HFFc6 (cell line): ENCODE measurements at regions not wholly inside any gene's neighbourhood (a gene's known extent, or its start where the extent isn't known, plus 50 kb on each side); places are given as distances from the start of the nearest gene placed in this dataset.

Experiments
- DNase-seq: peaks from one replicate; pipeline ENCODE4 v3.0.0-alpha.2; 2018
- H3K27ac Mint-ChIP-seq: 2 replicates; pipeline ENCODE4 v1.8.0; 2020; ENCODE audit warnings: mild to moderate bottlenecking, mixed read lengths
- H3K27me3 Mint-ChIP-seq: 2 replicates; pipeline ENCODE4 v1.8.0; 2021; ENCODE audit warnings: mild to moderate bottlenecking, moderate library complexity, mixed read lengths; ENCODE audit not compliant: insufficient read depth
- H3K36me3 Mint-ChIP-seq: 2 replicates; pipeline ENCODE4 v1.8.0; 2021; ENCODE audit warnings: low read depth, mixed read lengths
- H3K4me1 Mint-ChIP-seq: 2 replicates; pipeline ENCODE4 v1.8.0; 2020; ENCODE audit warnings: low read depth, mixed read lengths
- H3K4me3 Mint-ChIP-seq: 2 replicates; pipeline ENCODE4 v1.8.0; 2020; ENCODE audit warnings: mild to moderate bottlenecking, moderate library complexity, mixed read lengths
- H3K9me3 Mint-ChIP-seq: 2 replicates; pipeline ENCODE4 v1.8.0; 2020; ENCODE audit warnings: mild to moderate bottlenecking, mixed read lengths
- CTCF ChIP-seq: fragments of 200-600 bp; sonication (generic); IDR thresholded peaks from 2 replicates; pipeline ENCODE4 v1.5.0; 2021; ENCODE audit warnings: antibody characterized with exemption, mild to moderate bottlenecking

DNA sequence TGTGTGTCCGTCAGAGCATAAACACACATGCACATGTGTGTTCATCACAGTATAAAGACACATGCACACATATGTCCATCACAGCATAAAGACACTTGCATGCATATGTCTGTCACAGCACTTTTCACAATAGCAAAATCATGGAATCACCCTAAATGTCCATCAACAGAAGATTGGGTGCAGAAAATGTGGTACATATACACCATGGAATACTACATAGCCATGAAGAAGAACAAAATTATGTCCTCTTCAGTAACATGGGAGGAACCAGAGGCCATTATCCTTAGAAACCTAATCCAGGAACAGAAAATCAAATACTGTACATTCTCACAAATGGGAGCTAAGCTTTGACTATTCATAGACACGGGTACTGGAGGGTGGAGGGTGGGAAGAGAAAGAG, 732.2 kb downstream of the GALR1 start:
- DNase-seq = no peak
- no peak overlapping the region for H3K27ac Mint-ChIP-seq
- no peaks in the 10 kb centered on the region for H3K27me3 Mint-ChIP-seq
- peaks cover 5% of the 10 kb centered on the region; the same call in 1 of the 2 replicates for H3K36me3 Mint-ChIP-seq
- no peaks in the 10 kb centered on the region for H3K4me1 Mint-ChIP-seq
- no peak for TF ChIP-seq CTCF
- peaks cover 85% of the 10 kb centered on the region for H3K9me3 Mint-ChIP-seq
- H3K4me3 Mint-ChIP-seq = no peak overlapping the region

- DNase-seq = no peak
- no peaks in the 10 kb centered on the region for H3K4me1 Mint-ChIP-seq
- TF ChIP-seq CTCF = no peak
- H3K27ac Mint-ChIP-seq = no peak overlapping the region
- H3K9me3 Mint-ChIP-seq = peaks cover 85% of the 10 kb centered on the region
- H3K36me3 Mint-ChIP-seq = peaks cover 13% of the 10 kb centered on the region
- H3K4me3 Mint-ChIP-seq = no peak overlapping the region
- H3K27me3 Mint-ChIP-seq = no peaks in the 10 kb centered on the region
Measured at GRCh38 chr18:77983270-77983669, 733.6 kb downstream of the GALR1 start.

- DNase-seq = no peak
- H3K9me3 Mint-ChIP-seq = peaks cover 81% of the 10 kb centered on the region
- peaks cover 15% of the 10 kb centered on the region for H3K36me3 Mint-ChIP-seq
- H3K4me3 Mint-ChIP-seq = no peak overlapping the region
- TF ChIP-seq CTCF = no peak
- H3K27ac Mint-ChIP-seq = no peak overlapping the region
- H3K4me1 Mint-ChIP-seq = no peaks in the 10 kb centered on the region
- no peaks in the 10 kb centered on the region for H3K27me3 Mint-ChIP-seq
Measured at GRCh38 chr18:77984178-77984577, 734.5 kb downstream of the GALR1 start.

GRCh38 chr18:77984833-77985232, 735.2 kb downstream of the GALR1 start:
- Mint-ChIP-seq H3K4me3 (no peak overlapping the region), H3K27ac (no peak overlapping the region), H3K4me1 (no peaks in the 10 kb centered on the region), H3K9me3 (peaks cover 78% of the 10 kb centered on the region), H3K36me3 (peaks cover 14% of the 10 kb centered on the region), H3K27me3 (no peaks in the 10 kb centered on the region)
- TF ChIP-seq CTCF = no peak
- DNase-seq = no peak

DNA sequence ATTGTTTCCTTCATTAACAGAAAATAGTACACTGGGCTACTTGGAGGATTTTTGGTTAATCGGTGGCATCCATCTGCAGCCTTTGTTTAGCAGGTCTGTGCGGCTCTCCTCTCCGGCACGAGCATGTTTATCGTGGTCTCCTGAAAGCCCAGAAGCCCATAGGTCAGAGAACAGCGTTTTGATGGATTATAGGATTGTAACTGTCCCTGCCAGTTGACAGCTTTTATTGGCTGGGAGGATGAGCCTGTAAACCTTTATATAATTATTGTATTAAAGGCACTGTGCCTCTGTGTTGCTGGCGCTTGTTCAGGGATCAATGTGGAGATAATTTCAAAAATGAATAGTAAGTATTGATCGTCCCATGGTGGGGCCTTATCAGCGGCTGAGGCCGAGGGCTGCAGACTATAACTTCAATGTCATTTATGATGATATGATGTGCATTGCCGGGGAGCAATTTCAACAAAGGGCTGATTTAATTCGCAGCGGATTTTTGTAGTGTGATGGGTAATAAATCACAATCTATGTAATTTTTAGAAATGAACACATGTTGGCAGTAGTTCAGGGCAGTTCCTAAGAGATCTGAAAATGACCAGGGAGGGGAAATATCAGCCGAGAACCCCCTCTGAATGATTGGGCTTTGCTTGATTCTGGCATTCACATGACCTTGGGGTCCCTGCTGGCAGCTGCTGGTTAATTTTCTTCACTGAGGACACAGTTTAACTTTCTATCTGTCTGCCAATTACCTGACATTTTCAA, 736.1 kb downstream of the GALR1 start:
- Mint-ChIP-seq H3K9me3 (peaks cover 82% of the 10 kb centered on the region), H3K27ac (no peak overlapping the region), H3K4me1 (no peaks in the 10 kb centered on the region)

More for the DNA sequence above, 736.1 kb downstream of the GALR1 start:
- TF ChIP-seq CTCF = no peak
- Mint-ChIP-seq H3K27me3 (no peaks in the 10 kb centered on the region), H3K36me3 (peaks cover 17% of the 10 kb centered on the region), H3K4me3 (no peak overlapping the region)
- no peak for DNase-seq
